ENCODE measurements at regions not wholly inside any gene's neighbourhood (a gene's known extent, or its start where the extent isn't known, plus 50 kb on each side); places are given as distances from the start of the nearest gene placed in this dataset.

GRCh38 chr13:112325142-112325808, 50.9 kb upstream of the SPACA7 start:
- Histone ChIP-seq H3K27me3 (peaks cover 73% of the 10 kb centered on the region), H3K36me3 (no peaks in the 10 kb centered on the region), H3K4me3 (ENCODE audit: low read depth, low read length) (no peak overlapping the region), H3K9me3 (no peaks in the 10 kb centered on the region), H3K4me1 (no peaks in the 10 kb centered on the region)
- TF ChIP-seq, protein P1, sequence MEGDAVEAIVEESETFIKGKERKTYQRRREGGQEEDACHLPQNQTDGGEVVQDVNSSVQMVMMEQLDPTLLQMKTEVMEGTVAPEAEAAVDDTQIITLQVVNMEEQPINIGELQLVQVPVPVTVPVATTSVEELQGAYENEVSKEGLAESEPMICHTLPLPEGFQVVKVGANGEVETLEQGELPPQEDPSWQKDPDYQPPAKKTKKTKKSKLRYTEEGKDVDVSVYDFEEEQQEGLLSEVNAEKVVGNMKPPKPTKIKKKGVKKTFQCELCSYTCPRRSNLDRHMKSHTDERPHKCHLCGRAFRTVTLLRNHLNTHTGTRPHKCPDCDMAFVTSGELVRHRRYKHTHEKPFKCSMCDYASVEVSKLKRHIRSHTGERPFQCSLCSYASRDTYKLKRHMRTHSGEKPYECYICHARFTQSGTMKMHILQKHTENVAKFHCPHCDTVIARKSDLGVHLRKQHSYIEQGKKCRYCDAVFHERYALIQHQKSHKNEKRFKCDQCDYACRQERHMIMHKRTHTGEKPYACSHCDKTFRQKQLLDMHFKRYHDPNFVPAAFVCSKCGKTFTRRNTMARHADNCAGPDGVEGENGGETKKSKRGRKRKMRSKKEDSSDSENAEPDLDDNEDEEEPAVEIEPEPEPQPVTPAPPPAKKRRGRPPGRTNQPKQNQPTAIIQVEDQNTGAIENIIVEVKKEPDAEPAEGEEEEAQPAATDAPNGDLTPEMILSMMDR (IDR thresholded peaks at IDR 0.05; ENCODE audit: low read depth, low read length) = no peak
- no peak for DNase-seq

- H3K9me3 ChIP-seq = no peaks in the 10 kb centered on the region
- no peaks in the 10 kb centered on the region for H3K4me1 ChIP-seq
- TF ChIP-seq, protein P1 (IDR thresholded peaks at IDR 0.05; ENCODE audit: low read depth, low read length) = no peak
- no peak overlapping the region for H3K4me3 ChIP-seq (ENCODE audit: low read depth, low read length)
- no peak for DNase-seq
- H3K36me3 ChIP-seq = no peaks in the 10 kb centered on the region
- peaks cover 81% of the 10 kb centered on the region for H3K27me3 ChIP-seq
These were observed 50.1 kb upstream of the SPACA7 start for GRCh38 chr13:112325920-112326645.
